ENCODE measurements at regions not wholly inside any gene's neighbourhood (a gene's known extent, or its start where the extent isn't known, plus 50 kb on each side); places are given as distances from the start of the nearest gene placed in this dataset.
A peak's percentile ranks its signal among the peaks of the same experiment; 100 is the strongest.

- no peak overlapping the region for H3K27ac ChIP-seq
- no peak overlapping the region for H3K4me3 ChIP-seq
- no peaks in the 10 kb centered on the region for H3K36me3 ChIP-seq
- FAIRE-seq (no peak), ATAC-seq (peak; percentile 80 to 89 (median 84)), DNase-seq (peak in 4 of 6 donors; percentile 61 to 70 (median 66))
- no peaks in the 10 kb centered on the region for H3K4me1 ChIP-seq
- 38 to 40% methylated on average over 7 of the region's 7 CpGs for WGBS, 2 donors
- intact Hi-C loops (cut with DNase I) = no loop called here
- H3K9me3 ChIP-seq = no peaks in the 10 kb centered on the region
- no peak for TF ChIP-seq CTCF (IDR thresholded peaks at IDR 0.05)
- no peaks in the 10 kb centered on the region for H3K27me3 ChIP-seq
Observed at GRCh38 chr20:25135031-25135430, 53.1 kb upstream of the VSX1 start.

GRCh38 chr20:25136056-25136455, 54.1 kb upstream of the VSX1 start:
- no peak overlapping the region for H3K4me3 ChIP-seq
- ATAC-seq (no peak), DNase-seq (no peak), FAIRE-seq (no peak)
- intact Hi-C loops (cut with DNase I) = no loop called here
- WGBS, 2 donors = 81 to 88% methylated on average over 1 of the region's 1 CpG
- H3K27ac ChIP-seq = peak overlapping the region in 1 of 4 donors; percentile 18
- no peaks in the 10 kb centered on the region for H3K4me1 ChIP-seq
- no peak for TF ChIP-seq CTCF (IDR thresholded peaks at IDR 0.05)
- H3K36me3 ChIP-seq = no peaks in the 10 kb centered on the region
- no peaks in the 10 kb centered on the region for H3K27me3 ChIP-seq
- no peaks in the 10 kb centered on the region for H3K9me3 ChIP-seq

GRCh38 chr20:25136643-25137559, 55.0 kb upstream of the VSX1 start:
- ATAC-seq (peak; percentile 77 to 81 (median 78)), DNase-seq (peak in 4 of 6 donors; percentile 33 to 76 (median 66)), FAIRE-seq (no peak)
- intact Hi-C loops (cut with DNase I) = no loop called here
- peak overlapping the region in 1 of 4 donors; percentile 18 for H3K27ac ChIP-seq
- no peak overlapping the region for H3K4me3 ChIP-seq
- no peak for TF ChIP-seq CTCF (IDR thresholded peaks at IDR 0.05)
- 53 to 55% methylated on average over 6 of the region's 6 CpGs for WGBS, 2 donors
- H3K9me3 ChIP-seq = no peaks in the 10 kb centered on the region
- H3K36me3 ChIP-seq = no peaks in the 10 kb centered on the region
- no peaks in the 10 kb centered on the region for H3K27me3 ChIP-seq
- H3K4me1 ChIP-seq = no peaks in the 10 kb centered on the region

- intact Hi-C loops (cut with DNase I) = no loop called here
- peak in 1 of 6 donors; percentile 26 for DNase-seq
- Histone ChIP-seq H3K4me1 (no peaks in the 10 kb centered on the region), H3K27me3 (no peaks in the 10 kb centered on the region), H3K27ac (no peak overlapping the region), H3K36me3 (no peaks in the 10 kb centered on the region), H3K4me3 (no peak overlapping the region), H3K9me3 (no peaks in the 10 kb centered on the region)
- 72% methylated on average over 12 of the region's 12 CpGs for WGBS, 2 donors
- peak in 2 of 4 donors; percentile 29 to 48 for ATAC-seq
- no peak for FAIRE-seq
- TF ChIP-seq CTCF (IDR thresholded peaks at IDR 0.05) = no peak
Observed at GRCh38 chr20:25139029-25139705, 56.3 kb upstream of the ENTPD6 start.
